NOMO-1 (cell line): ENCODE measurements at regions not wholly inside any gene's neighbourhood (a gene's known extent, or its start where the extent isn't known, plus 50 kb on each side); places are given as distances from the start of the nearest gene placed in this dataset.

Experiments
- DNase-seq, 2 experiments: peaks; one replicate each; lab custom pipeline; 2025; ENCODE audit not compliant: unreplicated experiment in 2 of 2; lab: John Stamatoyannopoulos, UW

GRCh38 chr3:150054635-150055034 is 83.9 kb upstream of the PFN2 start:
- no peak for DNase-seq

- DNase-seq: peak; percentile 88 to 96
Observed at GRCh38 chr3:150050510-150050909, 79.8 kb upstream of the PFN2 start.

GRCh38 chr3:150049317-150049716 is 78.6 kb upstream of the PFN2 start:
- no peak for DNase-seq

GRCh38 chr3:150041877-150042276 is 71.2 kb upstream of the PFN2 start:
- DNase-seq: no peak

GRCh38 chr3:150040097-150040496 is 69.4 kb upstream of the PFN2 start:
- no peak for DNase-seq

- DNase-seq: no peak
Observed at GRCh38 chr3:150038830-150039229, 68.1 kb upstream of the PFN2 start.

- no peak for DNase-seq
Observed at GRCh38 chr3:150036780-150037179, 66.1 kb upstream of the PFN2 start.

GRCh38 chr3:150035910-150036612 is 65.4 kb upstream of the PFN2 start:
- DNase-seq: no peak

- no peak for DNase-seq
Observed at GRCh38 chr3:150035301-150035779, 64.6 kb upstream of the PFN2 start.

GRCh38 chr3:150033721-150034120 is 63.0 kb upstream of the PFN2 start:
- no peak for DNase-seq

- DNase-seq: no peak
Observed at GRCh38 chr3:150030841-150031240, 60.1 kb upstream of the PFN2 start.

GRCh38 chr3:150023239-150023636 is 52.5 kb upstream of the PFN2 start:
- DNase-seq: no peak

GRCh38 chr3:150022381-150023238 is 51.9 kb upstream of the PFN2 start:
- DNase-seq: no peak

- DNase-seq: no peak
Observed at GRCh38 chr3:150020527-150020926, 49.8 kb upstream of the PFN2 start.
